ENCODE measurements at regions not wholly inside any gene's neighbourhood (a gene's known extent, or its start where the extent isn't known, plus 50 kb on each side); places are given as distances from the start of the nearest gene placed in this dataset.
"Not testable (repeated sequence)": the region's sequence is repeated elsewhere in the genome, so short reads cannot be mapped to it uniquely, and the experiment has no call there.

GRCh38 chr1:195745189-195746010 is 862.8 kb downstream of the KCNT2 start:
- DNase-seq (ENCODE audit: low read depth): no peak

- no peak for DNase-seq (ENCODE audit: low read depth)
Measured at GRCh38 chr1:195744256-195744655, 864.0 kb downstream of the KCNT2 start.

GRCh38 chr1:195740862-195741261 is 867.4 kb downstream of the KCNT2 start:
- DNase-seq (ENCODE audit: low read depth): no peak

GRCh38 chr1:195738966-195739650 is 869.1 kb downstream of the KCNT2 start:
- DNase-seq (ENCODE audit: low read depth): no peak

- no peak for DNase-seq (ENCODE audit: low read depth)
Measured at GRCh38 chr1:195735140-195735539, 873.1 kb downstream of the KCNT2 start.

- DNase-seq (ENCODE audit: low read depth): no peak
Measured at GRCh38 chr1:195733826-195734225, 874.4 kb downstream of the KCNT2 start.

- no peak for DNase-seq (ENCODE audit: low read depth)
Measured at GRCh38 chr1:195733408-195733807, 874.8 kb downstream of the KCNT2 start.

- DNase-seq (ENCODE audit: low read depth): no peak
Measured at GRCh38 chr1:195731385-195731784, 876.9 kb downstream of the KCNT2 start.

- no peak for DNase-seq (ENCODE audit: low read depth)
Measured at GRCh38 chr1:195723796-195724194, 884.4 kb downstream of the KCNT2 start.

GRCh38 chr1:195722852-195723795 is 885.1 kb downstream of the KCNT2 start:
- DNase-seq (ENCODE audit: low read depth): not testable (repeated sequence)

GRCh38 chr1:195722146-195722545 is 886.1 kb downstream of the KCNT2 start:
- DNase-seq (ENCODE audit: low read depth): not testable (repeated sequence)

- DNase-seq (ENCODE audit: low read depth): no peak
Measured at GRCh38 chr1:195721210-195721971, 886.8 kb downstream of the KCNT2 start.

GRCh38 chr1:195717651-195718050 is 890.6 kb downstream of the KCNT2 start:
- no peak for DNase-seq (ENCODE audit: low read depth)

- no peak for DNase-seq (ENCODE audit: low read depth)
Measured at GRCh38 chr1:195715652-195716051, 892.6 kb downstream of the KCNT2 start.

GRCh38 chr1:195714248-195714647 is 894.0 kb downstream of the KCNT2 start:
- DNase-seq (ENCODE audit: low read depth): peak; percentile 18

GRCh38 chr1:195709821-195710220 is 898.4 kb downstream of the KCNT2 start:
- no peak for DNase-seq (ENCODE audit: low read depth)

GRCh38 chr1:195704028-195704427 is 904.2 kb downstream of the KCNT2 start:
- no peak for DNase-seq (ENCODE audit: low read depth)

- DNase-seq (ENCODE audit: low read depth): no peak
Measured at GRCh38 chr1:195701149-195701548, 907.1 kb downstream of the KCNT2 start.

- no peak for DNase-seq (ENCODE audit: low read depth)
Measured at GRCh38 chr1:195697130-195697529, 911.1 kb downstream of the KCNT2 start.

- DNase-seq (ENCODE audit: low read depth): no peak
Measured at GRCh38 chr1:195686764-195687163, 921.5 kb downstream of the KCNT2 start.

GRCh38 chr1:195664628-195665027 is 943.6 kb downstream of the KCNT2 start:
- DNase-seq (ENCODE audit: low read depth): no peak
